Endothelial cell of umbilical vein (primary cell): ENCODE measurements at regions not wholly inside any gene's neighbourhood (a gene's known extent, or its start where the extent isn't known, plus 50 kb on each side); places are given as distances from the start of the nearest gene placed in this dataset.

Experiments used
- BruUV-seq: library from RNA; stranded (reverse); fragments of 400-500 nt; replicated peaks from 2 replicates; lab custom pipeline; 2021; lab: Mats Ljungman, UMichigan
- CTCF ChIA-PET: fragments of 300-600, 350-600 bp; sonication (Branson Sonifier 250); formaldehyde crosslinking; loops from one replicate; lab custom pipeline; 2021; ENCODE audit warnings: antibody characterized with exemption, inconsistent platforms; lab: Charles Lee
- POLR2A ChIA-PET: fragments of 300-600, 350-600 bp; sonication (Branson Sonifier 250); formaldehyde crosslinking; loops from one replicate; lab custom pipeline; 2021; ENCODE audit warnings: antibody characterized with exemption, inconsistent platforms; lab: Charles Lee
- DNase-seq: peaks from one replicate; pipeline ENCODE4 v3.0.0-alpha.2; 2011; ENCODE audit warnings: low read depth, low spot score
- FAIRE-seq: peaks from 2 replicates; lab custom pipeline; 2011; peaks lifted over from hg19 to GRCh38; lab: Jason Lieb, UNC
- H2AFZ ChIP-seq: 2 replicates; pipeline ENCODE4 v1.6.0; 2012; ENCODE audit warnings: low read depth, low read length, control low read depth, inconsistent platforms
- H3K27ac ChIP-seq: 2 replicates; pipeline ENCODE4 v1.5.1; 2011; ENCODE audit warnings: low read depth, mild to moderate bottlenecking, control low read depth, low read length, moderate library complexity; ENCODE audit not compliant: insufficient read depth
- H3K27me3 ChIP-seq, 2 experiments: 2 replicates each; pipeline versions ENCODE4 v1.6.0 to v1.6.1; 2011; ENCODE audit warnings: low read length in 2 of 2, mixed read lengths in 1 of 2; ENCODE audit not compliant: control insufficient read depth in 2 of 2, insufficient read depth in 2 of 2
- H3K36me3 ChIP-seq, 2 experiments: 2 replicates in 1 of 2; 3 replicates in 1 of 2; pipeline ENCODE4 v1.5.1; 2011; ENCODE audit warnings: low read length in 2 of 2, mild to moderate bottlenecking in 1 of 2, moderate library complexity in 1 of 2; ENCODE audit not compliant: control insufficient read depth in 2 of 2, insufficient read depth in 2 of 2; ENCODE audit errors: extremely low read depth in 1 of 2
- H3K4me1 ChIP-seq: 3 replicates; pipeline ENCODE4 v1.5.1; 2011; ENCODE audit warnings: mild to moderate bottlenecking, low read length; ENCODE audit not compliant: control insufficient read depth, insufficient read depth; ENCODE audit errors: extremely low read depth
- H3K4me2 ChIP-seq: 2 replicates; pipeline ENCODE4 v1.6.1; 2011; ENCODE audit warnings: low read length, control low read depth, mixed read lengths; ENCODE audit not compliant: insufficient read depth
- H3K4me3 ChIP-seq, 3 experiments: fragments of 200-600 bp in 1 of 3; sonication (generic), shearing (Covaris generic) in 1 of 3; replicated peaks in 1 of 3; 2 replicates each; pipeline ENCODE4 v1.5.1; 2011 to 2016; ENCODE audit warnings: control low read depth in 3 of 3, low read length in 3 of 3, mild to moderate bottlenecking in 2 of 3, inconsistent platforms in 1 of 3, low read depth in 1 of 3, moderate library complexity in 1 of 3; ENCODE audit not compliant: insufficient read depth in 1 of 3
- H3K79me2 ChIP-seq: 2 replicates; pipeline ENCODE4 v1.6.0; 2012; ENCODE audit warnings: low read length, inconsistent platforms; ENCODE audit not compliant: control insufficient read depth, insufficient read depth
- H3K9ac ChIP-seq: replicated peaks from 2 replicates; pipeline ENCODE3; 2011; ENCODE audit warnings: low read length, control low read depth; ENCODE audit not compliant: insufficient read depth; ENCODE audit errors: extremely low read depth
- H3K9me1 ChIP-seq: replicated peaks from 3 replicates; pipeline ENCODE4 v1.6.0; 2011; ENCODE audit warnings: mild to moderate bottlenecking, low read length; ENCODE audit not compliant: control insufficient read depth, insufficient read depth; ENCODE audit errors: extremely low read depth
- H3K9me3 ChIP-seq: replicated peaks from 2 replicates; pipeline ENCODE4 v1.5.1; 2012; ENCODE audit warnings: low read length, inconsistent platforms; ENCODE audit not compliant: control insufficient read depth, insufficient read depth
- H4K20me1 ChIP-seq: replicated peaks from 2 replicates; pipeline ENCODE3; 2011; ENCODE audit warnings: mild to moderate bottlenecking, low read length; ENCODE audit not compliant: control insufficient read depth, insufficient read depth; ENCODE audit errors: extremely low read depth
- CTCF ChIP-seq, 2 donors: IDR thresholded peaks; 1 replicate in 1 of 2; 2 replicates in 1 of 2; pipeline ENCODE4 v1.5.1; 2011; ENCODE audit warnings: low read length in 2 of 2, mild to moderate bottlenecking in 2 of 2, moderate library complexity in 2 of 2, control low read depth in 1 of 2, inconsistent platforms in 1 of 2, low read depth in 1 of 2; ENCODE audit not compliant: insufficient read depth in 1 of 2; ENCODE audit errors: extremely low read depth in 1 of 2
- EZH2 ChIP-seq: IDR thresholded peaks from 2 replicates; pipeline ENCODE4 v1.6.1; 2012; ENCODE audit warnings: borderline replicate concordance, low read depth, mild to moderate bottlenecking, moderate library complexity, low read length, inconsistent platforms; ENCODE audit not compliant: severe bottlenecking
- FOS ChIP-seq: IDR thresholded peaks from 2 replicates; pipeline ENCODE4 v1.6.1; 2011; ENCODE audit warnings: mild to moderate bottlenecking, low read length, moderate library complexity, borderline replicate concordance; ENCODE audit not compliant: insufficient read depth
- GATA2 ChIP-seq: IDR thresholded peaks from 2 replicates; pipeline ENCODE4 v1.7.0; 2011; ENCODE audit warnings: low read depth, mild to moderate bottlenecking, moderate library complexity, mixed read lengths, low read length; ENCODE audit not compliant: insufficient read length, insufficient read depth
- JUN ChIP-seq: IDR thresholded peaks from 2 replicates; pipeline ENCODE4 v1.6.1; 2011; ENCODE audit warnings: borderline replicate concordance, low read depth; ENCODE audit not compliant: insufficient read length, insufficient read depth
- MAX ChIP-seq: IDR thresholded peaks from 2 replicates; pipeline ENCODE4 v1.6.1; 2011; ENCODE audit not compliant: insufficient read depth, insufficient read length
- MYC ChIP-seq: IDR thresholded peaks from one replicate; pipeline ENCODE4 v1.6.1; 2011; ENCODE audit warnings: mild to moderate bottlenecking, low read depth, low read length
- POLR2A ChIP-seq: IDR thresholded peaks from 2 replicates; pipeline ENCODE4 v1.6.1; 2012; ENCODE audit warnings: low read depth, mild to moderate bottlenecking, control low read depth, low read length
- POLR2AphosphoS5 ChIP-seq: IDR thresholded peaks from 2 replicates; pipeline ENCODE4 v1.6.1; 2012; ENCODE audit warnings: low read depth, mild to moderate bottlenecking, control low read depth, low read length, moderate library complexity; ENCODE audit not compliant: insufficient read depth
- dilution Hi-C: fragments of 300-500 bp; cut with MboI; formaldehyde crosslinking; loops from one replicate; pipeline ENCODE4 v1.15.0; 2019; ENCODE audit warnings: low sequenced_read_pairs; ENCODE audit not compliant: extremely low pct_ligation_motif_present
- intact Hi-C: fragments of 100-400 bp; cut with micrococcal nuclease; formaldehyde crosslinking; loops from one replicate; pipeline ENCODE4 v1.10.0; 2022

DNA sequence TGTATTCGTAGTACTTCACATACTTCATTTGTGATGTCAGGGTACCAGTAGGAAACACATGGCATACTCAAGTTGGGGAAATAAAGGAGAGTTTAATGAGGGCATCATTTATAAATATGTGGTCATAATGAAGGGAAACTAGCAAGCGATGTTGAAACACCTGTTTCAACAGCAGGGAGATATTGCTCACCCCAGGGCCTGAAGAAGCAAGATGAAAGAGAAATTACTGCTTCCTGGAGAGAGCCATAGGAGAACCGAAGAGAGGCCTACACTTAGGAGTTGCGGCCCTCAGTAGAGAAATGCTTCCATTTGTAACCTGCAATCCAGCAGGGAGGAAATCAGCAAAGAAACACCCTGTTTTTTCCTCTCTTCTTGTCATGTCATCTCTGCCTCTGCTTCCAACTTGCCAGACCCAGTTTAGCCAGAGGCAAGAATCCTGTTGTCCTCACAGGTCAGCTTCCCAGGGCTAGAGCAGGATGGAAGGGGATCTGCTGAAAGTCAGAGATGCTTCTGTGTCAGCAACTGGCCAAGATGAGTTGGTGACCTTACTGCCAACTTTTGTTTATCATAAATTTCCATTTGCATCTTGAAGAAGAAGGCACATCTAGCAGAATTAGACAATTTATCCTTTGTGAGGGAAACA is 67.6 kb upstream of the TSPAN2 start:
- DNase-seq, result no peak
- Histone ChIP-seq H3K9ac (no peak overlapping the region), H3K4me1 (peaks cover 8% of the 10 kb centered on the region), H4K20me1 (no peaks in the 10 kb centered on the region), H3K27ac (no peak overlapping the region), H3K4me3 (no peak overlapping the region), H3K79me2 (no peaks in the 10 kb centered on the region), H3K9me1 (no peaks in the 10 kb centered on the region), H3K36me3 (no peaks in the 10 kb centered on the region), H3K4me2 (no peak overlapping the region), H3K27me3 (no peaks in the 10 kb centered on the region), H2AFZ (no peak overlapping the region), H3K9me3 (no peaks in the 10 kb centered on the region)
- FAIRE-seq, result no peak
- dilution Hi-C loops, result no loop called here
- ChIA-PET CTCF (interaction anchor here (1.1 to 1.7 kb wide), 2 partner anchors 18 to 313 kb away, joined by 3 to 5 read pairs; no protein-coding TSS in a partner anchor), POLR2A (no interaction called here)
- no TSS peak for BruUV-seq
- TF ChIP-seq JUN (no peak), POLR2A (no peak), GATA2 (no peak), FOS (no peak), MYC (no peak), EZH2 (no peak), MAX (no peak), POLR2AphosphoS5 (no peak), CTCF (IDR thresholded peaks at IDR 0.05; ENCODE audit: extremely low read depth in 1 of 2, insufficient read depth in 1 of 2, low read depth in 1 of 2, low read length in 2 of 2) (no peak)
- intact Hi-C loops, result no loop called here
